Gastrocnemius medialis (tissue), 4 donors: ENCODE measurements at regions not wholly inside any gene's neighbourhood (a gene's known extent, or its start where the extent isn't known, plus 50 kb on each side); places are given as distances from the start of the nearest gene placed in this dataset.

ENCODE experiments used
- CTCF ChIP-seq, 5 experiments: fragments of 450-650 bp in 3 of 5; fragments of 200-600 bp in 2 of 5; sonication (generic) in 2 of 5; IDR thresholded peaks in 4 of 5; conservative IDR thresholded peaks in 1 of 5; 1 replicate in 4 of 5; 2 replicates in 1 of 5; pipeline ENCODE4 v1.5.1; 2016 to 2019; ENCODE audit warnings: antibody characterized with exemption in 5 of 5, mild to moderate bottlenecking in 3 of 5, moderate library complexity in 3 of 5
- POLR2A ChIP-seq, 2 donors: fragments of 450-650 bp; IDR thresholded peaks; one replicate each; pipeline ENCODE4 v1.6.1; 2017; ENCODE audit warnings: antibody characterized with exemption in 2 of 2, mild to moderate bottlenecking in 2 of 2, moderate library complexity in 2 of 2

- TF ChIP-seq POLR2A (IDR thresholded peaks at IDR 0.05), result no peak
- no peak for TF ChIP-seq CTCF (IDR thresholded peaks at IDR 0.05 in 4 of 5, conservative IDR thresholded peaks at IDR 0.05 in 1 of 5)
Measured at GRCh38 chr10:106280896-106281460, 883.5 kb downstream of the SORCS1 start.
